GM12873 (cell line): ENCODE measurements at regions not wholly inside any gene's neighbourhood (a gene's known extent, or its start where the extent isn't known, plus 50 kb on each side); places are given as distances from the start of the nearest gene placed in this dataset.

ENCODE experiments used
- TF ChIP-seq, protein P1 (sequence below): IDR thresholded peaks from 2 replicates; pipeline ENCODE4 v1.5.1; 2012; ENCODE audit warnings: low read depth, mild to moderate bottlenecking, moderate library complexity, low read length, control low read depth; ENCODE audit not compliant: insufficient read depth; ENCODE audit errors: missing control alignments

DNA sequence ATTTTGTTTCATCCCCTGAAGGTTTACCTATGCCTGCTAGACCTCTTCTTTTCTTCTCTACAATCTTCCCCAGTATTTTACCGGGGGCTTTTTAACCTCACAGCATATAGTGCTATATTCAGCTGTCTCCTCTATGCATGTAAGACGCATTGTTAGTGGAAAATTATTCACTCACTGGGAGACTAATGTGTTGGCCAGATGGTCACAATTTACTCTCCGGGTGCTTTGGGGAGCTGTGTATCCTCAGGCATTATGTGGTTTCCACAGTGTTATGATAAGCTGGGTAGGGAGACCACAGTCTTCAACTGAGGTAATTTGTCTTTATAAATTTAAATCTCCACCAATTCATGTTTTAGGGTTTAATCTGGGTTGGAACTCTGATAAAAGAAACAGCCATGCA is 553.8 kb upstream of the PTCHD4 start:
- TF ChIP-seq, protein P1, sequence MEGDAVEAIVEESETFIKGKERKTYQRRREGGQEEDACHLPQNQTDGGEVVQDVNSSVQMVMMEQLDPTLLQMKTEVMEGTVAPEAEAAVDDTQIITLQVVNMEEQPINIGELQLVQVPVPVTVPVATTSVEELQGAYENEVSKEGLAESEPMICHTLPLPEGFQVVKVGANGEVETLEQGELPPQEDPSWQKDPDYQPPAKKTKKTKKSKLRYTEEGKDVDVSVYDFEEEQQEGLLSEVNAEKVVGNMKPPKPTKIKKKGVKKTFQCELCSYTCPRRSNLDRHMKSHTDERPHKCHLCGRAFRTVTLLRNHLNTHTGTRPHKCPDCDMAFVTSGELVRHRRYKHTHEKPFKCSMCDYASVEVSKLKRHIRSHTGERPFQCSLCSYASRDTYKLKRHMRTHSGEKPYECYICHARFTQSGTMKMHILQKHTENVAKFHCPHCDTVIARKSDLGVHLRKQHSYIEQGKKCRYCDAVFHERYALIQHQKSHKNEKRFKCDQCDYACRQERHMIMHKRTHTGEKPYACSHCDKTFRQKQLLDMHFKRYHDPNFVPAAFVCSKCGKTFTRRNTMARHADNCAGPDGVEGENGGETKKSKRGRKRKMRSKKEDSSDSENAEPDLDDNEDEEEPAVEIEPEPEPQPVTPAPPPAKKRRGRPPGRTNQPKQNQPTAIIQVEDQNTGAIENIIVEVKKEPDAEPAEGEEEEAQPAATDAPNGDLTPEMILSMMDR: no peak

DNA sequence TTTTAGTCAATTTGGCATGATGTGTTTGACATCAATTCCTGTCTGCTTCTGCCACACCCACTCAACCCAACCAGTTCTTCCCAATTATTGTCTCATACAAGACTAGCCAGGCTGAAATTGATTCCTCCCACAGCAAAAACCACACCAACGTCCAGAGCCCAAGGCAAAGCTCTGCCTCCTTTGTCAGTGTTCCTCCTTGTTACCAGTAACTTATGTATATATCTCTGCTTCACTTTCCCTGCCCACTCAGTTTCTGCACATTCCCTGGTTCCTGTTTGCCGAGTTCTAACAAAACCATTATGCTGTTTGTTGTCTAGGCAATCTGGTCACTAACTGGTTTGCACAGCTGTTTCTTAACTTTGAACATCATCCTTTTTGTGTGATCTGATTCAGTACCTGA is 547.9 kb upstream of the PTCHD4 start:
- TF ChIP-seq, protein P1: no peak

DNA sequence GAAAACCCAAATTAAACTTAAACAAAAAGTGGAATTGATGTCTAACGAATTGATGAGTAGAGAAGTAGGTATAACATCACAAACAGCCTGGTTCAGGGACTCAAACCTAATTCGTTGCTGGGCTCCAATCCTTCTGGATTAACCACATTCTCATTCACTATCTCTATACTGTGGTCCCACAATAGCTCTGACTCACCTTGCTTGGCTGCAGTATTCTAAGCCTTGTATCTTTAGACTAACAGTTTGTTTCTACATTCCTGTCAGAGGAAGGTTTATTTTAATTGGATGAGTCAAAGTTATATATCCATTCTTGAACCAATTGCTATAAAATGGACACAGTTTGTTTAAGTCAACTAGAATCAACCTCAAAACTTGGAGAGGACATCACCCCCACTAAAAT is 530.5 kb upstream of the PTCHD4 start:
- TF ChIP-seq, protein P1: no peak

DNA sequence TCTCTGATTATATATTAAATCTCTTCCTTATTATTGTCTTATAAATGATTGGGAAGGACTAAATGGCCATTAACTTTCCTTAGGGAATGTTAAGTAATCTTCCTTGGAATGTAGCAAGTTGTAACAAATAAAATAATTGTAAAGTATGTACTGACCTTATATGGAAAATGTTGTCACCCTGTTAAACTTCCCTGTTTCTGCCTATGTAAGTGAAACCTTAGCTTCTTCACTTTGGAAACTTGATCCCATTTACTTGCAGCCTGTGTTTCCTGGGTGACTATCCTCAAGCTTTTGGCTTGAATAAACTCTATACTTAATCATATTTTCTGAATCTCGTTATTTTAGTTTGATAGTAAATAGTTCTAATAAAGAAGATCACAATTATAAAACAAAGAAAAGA is 519.5 kb upstream of the PTCHD4 start:
- TF ChIP-seq, protein P1: no peak

DNA sequence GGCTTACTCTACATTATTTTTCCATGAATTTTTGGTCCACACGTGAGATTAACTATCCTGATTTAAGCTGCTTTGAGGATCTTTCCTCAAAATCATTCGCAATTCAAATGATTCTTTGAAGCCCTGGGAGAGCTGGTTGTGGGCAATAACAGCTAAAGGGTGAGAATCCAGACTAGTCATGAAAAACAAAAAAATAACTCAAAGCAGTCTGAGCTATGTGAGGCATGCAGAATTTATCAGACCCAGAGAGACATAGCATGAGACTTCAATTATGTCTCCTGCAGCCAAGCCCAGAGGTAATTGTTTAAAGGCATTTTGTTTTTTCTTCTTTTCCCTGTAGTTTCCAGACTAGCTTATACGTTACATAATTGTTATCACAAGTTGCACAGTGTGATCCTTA is 517.3 kb upstream of the PTCHD4 start:
- TF ChIP-seq, protein P1: no peak

DNA sequence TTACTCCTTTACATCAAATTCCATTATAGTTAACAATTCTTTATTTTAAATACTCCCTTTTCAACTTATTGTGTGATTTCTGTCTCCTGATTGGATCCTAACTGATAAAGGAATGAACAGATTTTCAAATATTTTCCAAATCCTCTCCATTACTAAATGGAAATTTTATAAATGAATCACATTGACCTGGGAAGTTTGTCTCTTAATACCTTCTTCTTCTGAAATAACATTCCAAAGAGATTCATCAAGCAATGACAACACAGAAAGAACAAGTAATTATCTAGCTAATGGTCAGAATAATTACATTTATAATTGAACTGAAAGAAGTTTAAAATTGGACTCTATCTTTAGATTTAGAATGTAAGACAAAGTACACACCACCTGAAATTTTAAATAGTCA is 515.4 kb upstream of the PTCHD4 start:
- TF ChIP-seq, protein P1: no peak

DNA sequence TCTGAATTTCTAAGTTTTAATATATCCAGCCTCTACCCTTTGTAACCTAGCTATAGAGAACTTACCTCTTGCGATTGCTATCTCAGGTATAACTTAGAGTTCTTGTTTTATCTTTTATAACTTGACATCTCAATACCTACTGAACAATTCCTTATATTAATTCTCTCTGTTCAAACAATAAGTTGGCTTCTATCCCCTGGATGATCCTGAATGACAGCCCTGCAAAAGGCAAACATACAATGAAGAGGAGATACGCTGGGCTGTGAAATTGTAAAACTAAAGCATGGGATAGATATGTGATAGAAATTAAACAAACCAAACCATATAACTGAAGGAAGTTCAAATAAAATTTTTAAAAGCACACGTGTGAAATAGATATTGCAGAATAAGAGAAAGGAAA is 513.6 kb upstream of the PTCHD4 start:
- TF ChIP-seq, protein P1: no peak
